Panc1 (cell line): ENCODE measurements at regions not wholly inside any gene's neighbourhood (a gene's known extent, or its start where the extent isn't known, plus 50 kb on each side); places are given as distances from the start of the nearest gene placed in this dataset.

Source experiments
- ATAC-seq: fragments of 200-7000 bp; cut with Tn5 transposase; 2 replicates; pipeline ENCODE4 v1.9.1; 2020; ENCODE audit warnings: mild to moderate bottlenecking, moderate library complexity
- BruUV-seq: library from RNA; stranded (reverse); fragments of 400-500 nt; replicated peaks from 2 replicates; lab custom pipeline; 2021; lab: Mats Ljungman, UMichigan
- CTCF ChIA-PET: fragments of 300-600 bp; sonication (Branson Sonifier 250); formaldehyde crosslinking; loops from one replicate; lab custom pipeline; 2022; ENCODE audit warnings: antibody characterized with exemption; lab: Charles Lee
- POLR2A ChIA-PET: fragments of 300-600 bp; sonication (Branson Sonifier 250); formaldehyde crosslinking; loops from one replicate; lab custom pipeline; 2022; ENCODE audit warnings: antibody characterized with exemption; lab: Charles Lee
- DNase-seq: peaks from one replicate; pipeline ENCODE4 v3.0.0-alpha.2; 2010; ENCODE audit warnings: low read depth, low spot score
- H3K27ac ChIP-seq: 2 replicates; pipeline ENCODE4 v1.5.1; 2011; ENCODE audit warnings: mild to moderate bottlenecking, low read length, inconsistent platforms
- H3K27me3 ChIP-seq: fragments of 200-500 bp; sonication (Bioruptor generic); 2 replicates; pipeline ENCODE4 v1.6.0; 2014; ENCODE audit warnings: low read length, inconsistent platforms; ENCODE audit not compliant: control insufficient read depth, insufficient read depth
- H3K36me3 ChIP-seq: fragments of 200-500 bp; sonication (Bioruptor generic); 2 replicates; pipeline ENCODE4 v1.5.1; 2014; ENCODE audit warnings: inconsistent platforms, mild to moderate bottlenecking, low read length, moderate library complexity; ENCODE audit not compliant: control insufficient read depth, insufficient read depth
- H3K4me1 ChIP-seq: 2 replicates; pipeline ENCODE4 v1.5.1; 2011; ENCODE audit warnings: inconsistent platforms, mild to moderate bottlenecking, low read length, moderate library complexity; ENCODE audit not compliant: control insufficient read depth, insufficient read depth
- H3K4me3 ChIP-seq, 2 experiments: 2 replicates each; pipeline ENCODE4 v1.5.1; 2011 to 2012; ENCODE audit warnings: low read depth in 2 of 2, low read length in 2 of 2, mild to moderate bottlenecking in 2 of 2, inconsistent platforms in 1 of 2, moderate library complexity in 1 of 2
- H3K9me3 ChIP-seq: fragments of 200-500 bp; sonication (Bioruptor generic); 2 replicates; pipeline ENCODE4 v1.5.1; 2014; ENCODE audit warnings: low read depth, mild to moderate bottlenecking, inconsistent platforms, low read length, moderate library complexity; ENCODE audit not compliant: control insufficient read depth, insufficient read depth
- POLR2AphosphoS5 ChIP-seq: IDR thresholded peaks from 2 replicates; pipeline ENCODE4 v1.6.1; 2012; ENCODE audit warnings: mild to moderate bottlenecking, low read depth, low read length, moderate library complexity
- SIN3A ChIP-seq: IDR thresholded peaks from 2 replicates; pipeline ENCODE4 v1.6.1; 2012; ENCODE audit warnings: low read depth, mild to moderate bottlenecking, low read length, moderate library complexity, borderline replicate concordance; ENCODE audit not compliant: insufficient read depth
- TCF7L2 ChIP-seq: IDR thresholded peaks from 2 replicates; pipeline ENCODE4 v1.6.1; 2011; ENCODE audit warnings: mild to moderate bottlenecking, low read depth, low read length, inconsistent platforms
- in situ Hi-C: cut with HindIII; loops from 2 replicates; pipeline ENCODE4 v1.10.0; 2016; ENCODE audit warnings: low sequenced_read_pairs, low pct_unique_long_range_greater_than_20kb
- intact Hi-C: fragments of 100-400 bp; cut with micrococcal nuclease; formaldehyde crosslinking; loops from one replicate; pipeline ENCODE4 v1.10.0; 2022; ENCODE audit not compliant: unreplicated experiment
- TF ChIP-seq, protein P1 (sequence below), 2 experiments: IDR thresholded peaks; 2 replicates each; pipeline ENCODE4 v1.6.1; 2011 to 2012; ENCODE audit warnings: low read depth in 2 of 2, control low read depth in 1 of 2, low read length in 1 of 2, mild to moderate bottlenecking in 1 of 2, moderate library complexity in 1 of 2; ENCODE audit not compliant: insufficient read depth in 1 of 2
- TF ChIP-seq, protein P2 (sequence below): fragments of 450-650 bp; IDR thresholded peaks from 2 replicates; pipeline ENCODE4 v1.5.1; 2017; ENCODE audit warnings: mild to moderate bottlenecking

DNA sequence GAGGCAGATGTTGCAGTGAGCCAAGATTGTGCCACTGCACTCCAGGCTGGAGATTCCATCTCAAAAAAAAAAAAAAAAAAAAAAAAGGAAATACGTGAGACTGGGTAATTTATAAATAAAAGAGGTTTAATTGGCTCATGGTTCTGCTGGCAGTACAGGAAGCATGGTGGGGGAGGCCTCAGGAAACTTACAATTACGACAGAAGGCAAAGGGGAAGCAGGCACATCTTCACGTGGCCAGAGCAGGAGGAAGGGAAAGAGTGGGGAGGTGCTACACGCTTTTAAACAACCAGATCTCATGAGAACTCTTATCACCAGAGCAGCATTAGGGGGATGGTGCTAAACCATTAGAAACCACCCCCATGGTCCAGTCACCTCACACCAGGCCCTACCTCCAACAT, 138.2 kb upstream of the IL12A start:
- ATAC-seq (no peak), DNase-seq (no peak)
- BruUV-seq, result no TSS peak
- in situ Hi-C loops (no loop called here), intact Hi-C loops (no loop called here)
- TF ChIP-seq, protein P1, sequence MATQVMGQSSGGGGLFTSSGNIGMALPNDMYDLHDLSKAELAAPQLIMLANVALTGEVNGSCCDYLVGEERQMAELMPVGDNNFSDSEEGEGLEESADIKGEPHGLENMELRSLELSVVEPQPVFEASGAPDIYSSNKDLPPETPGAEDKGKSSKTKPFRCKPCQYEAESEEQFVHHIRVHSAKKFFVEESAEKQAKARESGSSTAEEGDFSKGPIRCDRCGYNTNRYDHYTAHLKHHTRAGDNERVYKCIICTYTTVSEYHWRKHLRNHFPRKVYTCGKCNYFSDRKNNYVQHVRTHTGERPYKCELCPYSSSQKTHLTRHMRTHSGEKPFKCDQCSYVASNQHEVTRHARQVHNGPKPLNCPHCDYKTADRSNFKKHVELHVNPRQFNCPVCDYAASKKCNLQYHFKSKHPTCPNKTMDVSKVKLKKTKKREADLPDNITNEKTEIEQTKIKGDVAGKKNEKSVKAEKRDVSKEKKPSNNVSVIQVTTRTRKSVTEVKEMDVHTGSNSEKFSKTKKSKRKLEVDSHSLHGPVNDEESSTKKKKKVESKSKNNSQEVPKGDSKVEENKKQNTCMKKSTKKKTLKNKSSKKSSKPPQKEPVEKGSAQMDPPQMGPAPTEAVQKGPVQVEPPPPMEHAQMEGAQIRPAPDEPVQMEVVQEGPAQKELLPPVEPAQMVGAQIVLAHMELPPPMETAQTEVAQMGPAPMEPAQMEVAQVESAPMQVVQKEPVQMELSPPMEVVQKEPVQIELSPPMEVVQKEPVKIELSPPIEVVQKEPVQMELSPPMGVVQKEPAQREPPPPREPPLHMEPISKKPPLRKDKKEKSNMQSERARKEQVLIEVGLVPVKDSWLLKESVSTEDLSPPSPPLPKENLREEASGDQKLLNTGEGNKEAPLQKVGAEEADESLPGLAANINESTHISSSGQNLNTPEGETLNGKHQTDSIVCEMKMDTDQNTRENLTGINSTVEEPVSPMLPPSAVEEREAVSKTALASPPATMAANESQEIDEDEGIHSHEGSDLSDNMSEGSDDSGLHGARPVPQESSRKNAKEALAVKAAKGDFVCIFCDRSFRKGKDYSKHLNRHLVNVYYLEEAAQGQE (IDR thresholded peaks at IDR 0.05; ENCODE audit: insufficient read depth in 1 of 2, low read depth in 2 of 2, low read length in 1 of 2), result no peak
- TF ChIP-seq, protein P2, sequence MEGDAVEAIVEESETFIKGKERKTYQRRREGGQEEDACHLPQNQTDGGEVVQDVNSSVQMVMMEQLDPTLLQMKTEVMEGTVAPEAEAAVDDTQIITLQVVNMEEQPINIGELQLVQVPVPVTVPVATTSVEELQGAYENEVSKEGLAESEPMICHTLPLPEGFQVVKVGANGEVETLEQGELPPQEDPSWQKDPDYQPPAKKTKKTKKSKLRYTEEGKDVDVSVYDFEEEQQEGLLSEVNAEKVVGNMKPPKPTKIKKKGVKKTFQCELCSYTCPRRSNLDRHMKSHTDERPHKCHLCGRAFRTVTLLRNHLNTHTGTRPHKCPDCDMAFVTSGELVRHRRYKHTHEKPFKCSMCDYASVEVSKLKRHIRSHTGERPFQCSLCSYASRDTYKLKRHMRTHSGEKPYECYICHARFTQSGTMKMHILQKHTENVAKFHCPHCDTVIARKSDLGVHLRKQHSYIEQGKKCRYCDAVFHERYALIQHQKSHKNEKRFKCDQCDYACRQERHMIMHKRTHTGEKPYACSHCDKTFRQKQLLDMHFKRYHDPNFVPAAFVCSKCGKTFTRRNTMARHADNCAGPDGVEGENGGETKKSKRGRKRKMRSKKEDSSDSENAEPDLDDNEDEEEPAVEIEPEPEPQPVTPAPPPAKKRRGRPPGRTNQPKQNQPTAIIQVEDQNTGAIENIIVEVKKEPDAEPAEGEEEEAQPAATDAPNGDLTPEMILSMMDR, result no peak
- TF ChIP-seq SIN3A, result no peak
- no peak for TF ChIP-seq POLR2AphosphoS5
- TF ChIP-seq TCF7L2, result no peak
- ChIA-PET CTCF (no interaction called here), POLR2A (no interaction called here)
- Histone ChIP-seq H3K27ac (no peak overlapping the region), H3K36me3 (no peaks in the 10 kb centered on the region), H3K27me3 (no peaks in the 10 kb centered on the region), H3K9me3 (no peaks in the 10 kb centered on the region), H3K4me1 (peaks cover 32% of the 10 kb centered on the region), H3K4me3 (no peak overlapping the region)

DNA sequence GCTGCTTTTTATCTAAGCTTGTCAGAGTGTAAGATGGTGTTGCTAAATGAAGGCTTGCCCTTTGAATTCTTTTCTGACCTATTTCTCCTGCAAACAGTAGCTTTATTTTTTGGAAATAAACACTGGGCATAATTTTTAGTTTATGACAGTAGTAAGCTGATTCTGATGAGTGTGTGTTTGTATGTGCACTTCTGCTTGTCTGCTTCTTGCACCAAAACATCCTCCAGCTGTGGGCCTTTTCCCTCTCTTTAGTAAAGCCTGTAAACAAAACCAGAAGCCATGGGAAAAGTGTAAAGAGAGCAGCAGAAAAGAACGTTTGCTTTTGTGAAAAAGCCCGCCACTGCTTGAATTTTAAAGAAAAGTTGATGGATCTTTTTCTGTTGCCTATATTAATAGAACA, 136.4 kb upstream of the IL12A start:
- intact Hi-C loops (no loop called here), in situ Hi-C loops (no loop called here)
- Histone ChIP-seq H3K27ac (peak overlapping the region; percentile 74), H3K9me3 (no peaks in the 10 kb centered on the region), H3K36me3 (no peaks in the 10 kb centered on the region), H3K4me1 (peaks cover 39% of the 10 kb centered on the region), H3K4me3 (no peak overlapping the region), H3K27me3 (no peaks in the 10 kb centered on the region)
- BruUV-seq, result no TSS peak
- POLR2A ChIA-PET, result no interaction called here
- no peak for DNase-seq
- no peak for TF ChIP-seq SIN3A
- no peak for TF ChIP-seq POLR2AphosphoS5
- TF ChIP-seq, protein P2, result no peak
- TF ChIP-seq, protein P1 (IDR thresholded peaks at IDR 0.05; ENCODE audit: insufficient read depth in 1 of 2, low read depth in 2 of 2, low read length in 1 of 2), result no peak
- no peak for ATAC-seq
- CTCF ChIA-PET, result interaction anchor here (0.6 to 1.9 kb wide), 2 partner anchors 33 to 66 kb away, joined by 3 to 5 read pairs; no protein-coding TSS in a partner anchor
